ENCODE measurements at regions not wholly inside any gene's neighbourhood (a gene's known extent, or its start where the extent isn't known, plus 50 kb on each side); places are given as distances from the start of the nearest gene placed in this dataset.
A peak's percentile ranks its signal among the peaks of the same experiment; 100 is the strongest.
"Not testable (repeated sequence)": the region's sequence is repeated elsewhere in the genome, so short reads cannot be mapped to it uniquely, and the experiment has no call there.

DNA sequence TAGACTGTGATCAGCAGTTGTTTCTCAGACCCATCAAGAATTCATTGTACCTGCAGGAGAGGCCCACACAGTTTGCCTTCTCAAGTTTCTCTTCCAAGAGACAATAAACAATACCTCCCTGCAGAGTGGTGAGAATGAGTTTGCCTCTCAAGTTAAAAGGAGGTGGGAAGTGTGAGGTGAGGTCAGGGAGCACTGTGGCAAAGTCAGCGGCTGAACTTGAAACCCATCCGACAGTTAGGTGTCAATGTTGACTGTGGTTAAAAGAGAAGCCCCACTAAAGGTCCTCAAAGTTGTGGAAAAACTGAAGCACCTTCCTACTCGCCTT lies 72.9 kb upstream of the TSC22D1 start:
- CTCF ChIA-PET: no interaction called here
- BruUV-seq (replicated peaks): no TSS peak
- H3K4me1 ChIP-seq (ENCODE audit: insufficient read depth, low read length, poor library complexity, severe bottlenecking): no peaks in the 10 kb centered on the region
- no peak overlapping the region for H3K4me3 ChIP-seq (ENCODE audit: low read depth, low read length, poor library complexity, severe bottlenecking)
- no peak for DNase-seq (ENCODE audit: low spot score)
- no peak for TF ChIP-seq EZH2 (IDR thresholded peaks at IDR 0.05; ENCODE audit: borderline replicate concordance, low read depth, low read length, poor library complexity, severe bottlenecking)
- TF ChIP-seq CTCF (conservative IDR thresholded peaks at IDR 0.05; ENCODE audit: low read depth, low read length): no peak
- POLR2A ChIA-PET (ENCODE audit: low non-redundant PET): no interaction called here
- H3K27me3 ChIP-seq (replicated peaks; ENCODE audit: insufficient read depth, low read depth, low read length, poor library complexity): no peaks in the 10 kb centered on the region
- H3K27ac ChIP-seq (ENCODE audit: low read depth, low read length, poor library complexity, severe bottlenecking): no peak overlapping the region
- no peaks in the 10 kb centered on the region for H3K9me3 ChIP-seq (ENCODE audit: low read depth, low read length, poor library complexity, severe bottlenecking)
- intact Hi-C loops (cut with micrococcal nuclease; ENCODE audit: unreplicated experiment): no loop called here
- no peaks in the 10 kb centered on the region for H3K36me3 ChIP-seq (ENCODE audit: insufficient read depth, low read length, poor library complexity, severe bottlenecking)

- CTCF ChIA-PET: no interaction called here
- no peaks in the 10 kb centered on the region for H3K9me3 ChIP-seq (ENCODE audit: low read depth, low read length, poor library complexity, severe bottlenecking)
- H3K36me3 ChIP-seq (ENCODE audit: insufficient read depth, low read length, poor library complexity, severe bottlenecking): no peaks in the 10 kb centered on the region
- no TSS peak for BruUV-seq (replicated peaks)
- DNase-seq (ENCODE audit: low spot score): peak; percentile 37
- POLR2A ChIA-PET (ENCODE audit: low non-redundant PET): no interaction called here
- TF ChIP-seq EZH2 (IDR thresholded peaks at IDR 0.05; ENCODE audit: borderline replicate concordance, low read depth, low read length, poor library complexity, severe bottlenecking) (no peak), CTCF (conservative IDR thresholded peaks at IDR 0.05; ENCODE audit: low read depth, low read length) (peak; percentile 62)
- intact Hi-C loops (cut with micrococcal nuclease; ENCODE audit: unreplicated experiment): no loop called here
- H3K27me3 ChIP-seq (replicated peaks; ENCODE audit: insufficient read depth, low read depth, low read length, poor library complexity): no peaks in the 10 kb centered on the region
- no peak overlapping the region for H3K4me3 ChIP-seq (ENCODE audit: low read depth, low read length, poor library complexity, severe bottlenecking)
- no peak overlapping the region for H3K27ac ChIP-seq (ENCODE audit: low read depth, low read length, poor library complexity, severe bottlenecking)
- H3K4me1 ChIP-seq (ENCODE audit: insufficient read depth, low read length, poor library complexity, severe bottlenecking): no peaks in the 10 kb centered on the region
These were observed 72.4 kb upstream of the TSC22D1 start for GRCh38 chr13:44648392-44649103.

GRCh38 chr13:44647560-44647959 lies 71.4 kb upstream of the TSC22D1 start:
- H3K36me3 ChIP-seq (ENCODE audit: insufficient read depth, low read length, poor library complexity, severe bottlenecking); H3K4me1 ChIP-seq (ENCODE audit: insufficient read depth, low read length, poor library complexity, severe bottlenecking); intact Hi-C loops (cut with micrococcal nuclease; ENCODE audit: unreplicated experiment); POLR2A ChIA-PET (ENCODE audit: low non-redundant PET); BruUV-seq (replicated peaks); H3K27me3 ChIP-seq (replicated peaks; ENCODE audit: insufficient read depth, low read depth, low read length, poor library complexity); H3K4me3 ChIP-seq (ENCODE audit: low read depth, low read length, poor library complexity, severe bottlenecking); CTCF ChIA-PET; H3K9me3 ChIP-seq (ENCODE audit: low read depth, low read length, poor library complexity, severe bottlenecking); H3K27ac ChIP-seq (ENCODE audit: low read depth, low read length, poor library complexity, severe bottlenecking); DNase-seq (ENCODE audit: low spot score): not testable (repeated sequence)

GRCh38 chr13:44646044-44646443 lies 69.9 kb upstream of the TSC22D1 start:
- Histone ChIP-seq H3K4me3 (ENCODE audit: low read depth, low read length, poor library complexity, severe bottlenecking) (no peak overlapping the region), H3K4me1 (ENCODE audit: insufficient read depth, low read length, poor library complexity, severe bottlenecking) (no peaks in the 10 kb centered on the region), H3K27me3 (replicated peaks; ENCODE audit: insufficient read depth, low read depth, low read length, poor library complexity) (no peaks in the 10 kb centered on the region), H3K36me3 (ENCODE audit: insufficient read depth, low read length, poor library complexity, severe bottlenecking) (no peaks in the 10 kb centered on the region), H3K9me3 (ENCODE audit: low read depth, low read length, poor library complexity, severe bottlenecking) (no peaks in the 10 kb centered on the region), H3K27ac (ENCODE audit: low read depth, low read length, poor library complexity, severe bottlenecking) (no peak overlapping the region)
- POLR2A ChIA-PET (ENCODE audit: low non-redundant PET): no interaction called here
- BruUV-seq (replicated peaks): no TSS peak
- TF ChIP-seq EZH2 (IDR thresholded peaks at IDR 0.05; ENCODE audit: borderline replicate concordance, low read depth, low read length, poor library complexity, severe bottlenecking) (no peak), CTCF (conservative IDR thresholded peaks at IDR 0.05; ENCODE audit: low read depth, low read length) (no peak)
- intact Hi-C loops (cut with micrococcal nuclease; ENCODE audit: unreplicated experiment): no loop called here
- CTCF ChIA-PET: no interaction called here
- peak; percentile 26 for DNase-seq (ENCODE audit: low spot score)
